ENCODE measurements at regions not wholly inside any gene's neighbourhood (a gene's known extent, or its start where the extent isn't known, plus 50 kb on each side); places are given as distances from the start of the nearest gene placed in this dataset.

DNA sequence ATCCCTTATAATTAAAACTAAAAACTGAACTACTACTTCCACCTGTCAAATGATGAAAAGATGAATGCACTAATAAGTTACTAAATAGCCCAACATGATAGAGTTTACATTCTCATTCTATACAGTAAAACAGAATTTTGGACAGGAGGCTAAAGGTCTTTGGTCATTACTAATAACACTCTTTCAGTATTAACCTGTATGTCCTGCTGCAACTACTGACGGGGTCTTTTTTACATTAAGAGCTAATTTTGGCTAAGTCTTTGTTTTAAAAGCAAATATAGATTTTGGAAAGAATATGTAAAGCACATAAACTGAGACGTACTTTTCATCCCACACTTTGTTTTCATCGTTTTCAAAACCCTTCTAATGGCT, 175.4 kb upstream of the CDKN3 start:
- TF ChIP-seq, protein P1, sequence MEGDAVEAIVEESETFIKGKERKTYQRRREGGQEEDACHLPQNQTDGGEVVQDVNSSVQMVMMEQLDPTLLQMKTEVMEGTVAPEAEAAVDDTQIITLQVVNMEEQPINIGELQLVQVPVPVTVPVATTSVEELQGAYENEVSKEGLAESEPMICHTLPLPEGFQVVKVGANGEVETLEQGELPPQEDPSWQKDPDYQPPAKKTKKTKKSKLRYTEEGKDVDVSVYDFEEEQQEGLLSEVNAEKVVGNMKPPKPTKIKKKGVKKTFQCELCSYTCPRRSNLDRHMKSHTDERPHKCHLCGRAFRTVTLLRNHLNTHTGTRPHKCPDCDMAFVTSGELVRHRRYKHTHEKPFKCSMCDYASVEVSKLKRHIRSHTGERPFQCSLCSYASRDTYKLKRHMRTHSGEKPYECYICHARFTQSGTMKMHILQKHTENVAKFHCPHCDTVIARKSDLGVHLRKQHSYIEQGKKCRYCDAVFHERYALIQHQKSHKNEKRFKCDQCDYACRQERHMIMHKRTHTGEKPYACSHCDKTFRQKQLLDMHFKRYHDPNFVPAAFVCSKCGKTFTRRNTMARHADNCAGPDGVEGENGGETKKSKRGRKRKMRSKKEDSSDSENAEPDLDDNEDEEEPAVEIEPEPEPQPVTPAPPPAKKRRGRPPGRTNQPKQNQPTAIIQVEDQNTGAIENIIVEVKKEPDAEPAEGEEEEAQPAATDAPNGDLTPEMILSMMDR (IDR thresholded peaks at IDR 0.05), result no peak
- TF ChIP-seq POLR2A (IDR thresholded peaks at IDR 0.05), result no peak

Measured in right lobe of liver (tissue), 4 donors.